D721Med (cell line): ENCODE measurements at regions not wholly inside any gene's neighbourhood (a gene's known extent, or its start where the extent isn't known, plus 50 kb on each side); places are given as distances from the start of the nearest gene placed in this dataset.

Experiments used
- DNase-seq: peaks from one replicate; pipeline ENCODE4 v3.0.0; 2011; ENCODE audit warnings: low spot score; ENCODE audit not compliant: insufficient read length
- FAIRE-seq: peaks from 2 replicates; lab custom pipeline; 2011; peaks lifted over from hg19 to GRCh38; lab: Jason Lieb, UNC
- TF ChIP-seq, protein P1 (sequence below): IDR thresholded peaks from 2 replicates; pipeline ENCODE4 v1.5.1; 2012; ENCODE audit warnings: mild to moderate bottlenecking, control low read depth; ENCODE audit not compliant: insufficient read depth; ENCODE audit errors: missing control alignments

DNA sequence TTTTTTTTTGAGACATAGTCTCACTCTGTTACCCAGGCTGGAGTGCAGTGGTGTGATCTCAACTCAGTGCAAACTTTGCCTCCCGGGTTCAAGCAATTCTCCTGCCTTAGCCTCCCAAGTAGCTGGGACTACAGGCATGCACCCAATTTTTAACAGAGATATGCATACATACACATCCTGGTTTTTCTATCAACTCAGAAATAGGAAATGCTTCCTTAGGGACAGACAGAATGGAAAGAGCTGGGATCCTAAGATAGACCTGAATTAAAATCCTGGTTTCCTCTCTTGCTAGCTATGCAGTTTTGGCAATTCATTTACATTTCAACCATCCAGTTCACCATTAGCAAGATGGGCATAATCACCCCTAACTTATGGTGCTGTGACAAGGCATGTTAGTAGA lies 347.5 kb downstream of the GPAM start:
- FAIRE-seq, result no peak
- no peak for DNase-seq
- TF ChIP-seq, protein P1, sequence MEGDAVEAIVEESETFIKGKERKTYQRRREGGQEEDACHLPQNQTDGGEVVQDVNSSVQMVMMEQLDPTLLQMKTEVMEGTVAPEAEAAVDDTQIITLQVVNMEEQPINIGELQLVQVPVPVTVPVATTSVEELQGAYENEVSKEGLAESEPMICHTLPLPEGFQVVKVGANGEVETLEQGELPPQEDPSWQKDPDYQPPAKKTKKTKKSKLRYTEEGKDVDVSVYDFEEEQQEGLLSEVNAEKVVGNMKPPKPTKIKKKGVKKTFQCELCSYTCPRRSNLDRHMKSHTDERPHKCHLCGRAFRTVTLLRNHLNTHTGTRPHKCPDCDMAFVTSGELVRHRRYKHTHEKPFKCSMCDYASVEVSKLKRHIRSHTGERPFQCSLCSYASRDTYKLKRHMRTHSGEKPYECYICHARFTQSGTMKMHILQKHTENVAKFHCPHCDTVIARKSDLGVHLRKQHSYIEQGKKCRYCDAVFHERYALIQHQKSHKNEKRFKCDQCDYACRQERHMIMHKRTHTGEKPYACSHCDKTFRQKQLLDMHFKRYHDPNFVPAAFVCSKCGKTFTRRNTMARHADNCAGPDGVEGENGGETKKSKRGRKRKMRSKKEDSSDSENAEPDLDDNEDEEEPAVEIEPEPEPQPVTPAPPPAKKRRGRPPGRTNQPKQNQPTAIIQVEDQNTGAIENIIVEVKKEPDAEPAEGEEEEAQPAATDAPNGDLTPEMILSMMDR, result no peak

GRCh38 chr10:111836571-111836970 lies 347.0 kb downstream of the GPAM start:
- DNase-seq (no peak), FAIRE-seq (no peak)
- TF ChIP-seq, protein P1, result no peak

- FAIRE-seq, result no peak
- TF ChIP-seq, protein P1, result no peak
- DNase-seq, result no peak
These were observed 346.5 kb downstream of the GPAM start for GRCh38 chr10:111837086-111837485.

DNA sequence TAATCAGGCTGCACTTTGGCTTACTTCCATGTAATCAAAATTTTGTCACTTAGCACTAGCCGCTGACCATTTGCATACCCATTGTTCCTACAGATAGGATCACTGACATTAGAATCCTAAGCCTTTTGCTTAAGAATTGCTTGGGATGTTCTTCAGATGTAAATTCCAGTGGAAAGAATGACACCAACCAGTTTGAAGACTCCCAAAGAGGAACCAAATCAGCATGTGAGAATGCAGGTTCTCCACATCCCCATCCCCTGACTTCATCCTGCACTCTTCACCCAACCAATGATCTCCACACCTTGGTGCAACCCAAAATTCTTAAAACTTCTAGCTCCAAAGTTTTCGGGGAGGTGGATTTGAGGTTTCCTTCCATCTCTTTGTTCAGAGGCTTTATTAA lies 345.6 kb downstream of the GPAM start:
- TF ChIP-seq, protein P1, result no peak
- FAIRE-seq (no peak), DNase-seq (no peak)

GRCh38 chr10:111840546-111840945 lies 343.0 kb downstream of the GPAM start:
- FAIRE-seq (no peak), DNase-seq (no peak)
- TF ChIP-seq, protein P1, result no peak

DNA sequence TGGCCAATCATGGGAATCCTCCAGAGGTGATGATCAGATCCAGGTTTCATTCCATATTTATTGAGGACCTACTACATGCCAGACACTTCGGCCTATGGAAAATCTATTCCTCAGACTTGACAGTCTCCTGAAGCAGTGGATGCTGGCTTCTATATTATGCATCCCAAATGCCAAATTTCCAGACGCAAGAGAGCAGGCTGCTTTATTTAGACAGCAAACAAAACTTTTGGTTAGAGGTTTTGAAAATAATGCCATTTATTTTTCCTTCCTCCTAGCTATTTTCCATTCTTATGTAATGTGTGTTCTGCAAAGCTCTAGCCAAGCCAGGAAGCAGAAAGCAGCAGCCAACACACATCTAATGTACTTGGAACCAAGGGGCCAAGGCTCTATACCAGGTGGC lies 330.8 kb downstream of the GPAM start:
- FAIRE-seq, result no peak
- TF ChIP-seq, protein P1, result no peak
- no peak for DNase-seq

GRCh38 chr10:111856631-111857030 lies 326.9 kb downstream of the GPAM start:
- TF ChIP-seq, protein P1, result no peak
- FAIRE-seq (no peak), DNase-seq (no peak)
